EH (cell line): ENCODE measurements at regions not wholly inside any gene's neighbourhood (a gene's known extent, or its start where the extent isn't known, plus 50 kb on each side); places are given as distances from the start of the nearest gene placed in this dataset.

Experiments
- DNase-seq: peaks from one replicate; pipeline ENCODE4 v3.0.0-alpha.2; 2015; ENCODE audit warnings: low read depth

DNA sequence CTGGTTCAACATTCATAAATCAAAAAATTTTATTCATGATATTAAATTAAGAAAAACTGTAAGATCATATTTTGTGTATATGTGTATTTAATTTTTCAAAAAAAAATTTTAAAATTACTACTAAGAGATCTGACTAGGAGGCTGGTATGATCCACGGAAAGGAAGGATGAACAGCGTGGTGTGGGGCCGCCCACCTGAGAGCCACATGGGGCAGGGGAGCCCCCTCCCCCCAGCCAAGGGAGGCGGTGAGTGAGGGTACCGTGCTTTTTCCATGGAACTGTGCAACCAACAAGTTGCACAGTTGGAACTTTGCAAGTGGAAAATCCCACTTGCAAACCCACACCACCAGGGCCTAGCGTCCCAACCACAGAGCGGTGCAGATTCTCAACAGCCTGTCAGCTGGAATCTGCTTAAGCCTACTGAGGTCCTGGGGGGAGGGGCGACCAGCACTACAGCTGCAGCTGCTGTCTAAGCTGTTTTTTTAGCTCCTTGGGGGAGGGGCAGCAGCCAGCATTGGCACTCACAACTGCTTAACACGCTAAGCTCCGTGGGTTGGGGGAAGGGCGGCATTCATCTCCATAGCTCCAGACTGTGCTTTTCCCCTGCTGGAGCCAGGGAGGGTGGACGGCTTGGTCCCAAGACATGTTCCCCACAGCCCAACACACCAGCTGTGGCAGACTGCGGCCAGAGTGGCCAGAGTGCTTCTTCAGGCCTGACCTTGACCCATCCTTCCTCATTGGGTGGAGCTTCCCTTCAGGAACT lies 94.2 kb upstream of the IGFBP3 start:
- DNase-seq = peak; percentile 7

DNA sequence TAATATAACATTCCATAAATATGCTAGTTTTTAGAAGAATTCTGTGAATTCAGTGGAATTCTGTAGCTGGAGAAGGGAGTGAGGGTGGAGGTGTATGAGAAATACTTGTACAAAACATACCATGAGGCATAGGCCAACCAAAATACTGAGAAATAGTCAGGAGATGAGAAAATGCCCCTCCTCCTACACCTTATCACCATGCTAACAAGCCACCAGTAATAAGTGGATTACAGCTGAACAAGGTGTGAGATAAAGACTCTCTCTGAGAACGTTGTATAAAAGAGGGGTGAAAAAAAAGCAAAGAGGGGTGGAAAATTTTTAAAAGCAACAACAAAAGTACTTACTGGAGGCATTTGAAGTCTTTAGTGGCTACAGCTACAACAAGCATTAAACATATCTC lies 90.4 kb upstream of the IGFBP3 start:
- no peak for DNase-seq

DNA sequence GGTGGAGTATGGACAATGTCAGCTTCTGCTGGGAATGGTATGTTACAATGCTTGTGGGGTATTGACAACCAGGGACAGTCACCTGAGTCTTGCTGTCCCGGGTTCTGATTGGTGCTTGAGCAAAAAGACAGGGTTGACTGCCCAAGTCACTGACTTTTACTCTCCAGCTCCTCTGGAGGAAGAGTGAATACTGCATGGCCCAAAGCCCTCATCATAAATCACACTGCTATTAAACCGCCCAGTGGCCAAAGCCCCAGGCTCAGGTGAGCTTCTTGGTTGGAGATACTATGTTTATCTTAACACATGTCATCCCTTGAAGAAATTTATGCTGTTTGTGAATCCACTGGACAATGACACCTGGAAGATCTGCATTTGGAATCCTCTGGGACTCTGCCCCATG lies 90.0 kb upstream of the IGFBP3 start:
- DNase-seq = no peak

DNA sequence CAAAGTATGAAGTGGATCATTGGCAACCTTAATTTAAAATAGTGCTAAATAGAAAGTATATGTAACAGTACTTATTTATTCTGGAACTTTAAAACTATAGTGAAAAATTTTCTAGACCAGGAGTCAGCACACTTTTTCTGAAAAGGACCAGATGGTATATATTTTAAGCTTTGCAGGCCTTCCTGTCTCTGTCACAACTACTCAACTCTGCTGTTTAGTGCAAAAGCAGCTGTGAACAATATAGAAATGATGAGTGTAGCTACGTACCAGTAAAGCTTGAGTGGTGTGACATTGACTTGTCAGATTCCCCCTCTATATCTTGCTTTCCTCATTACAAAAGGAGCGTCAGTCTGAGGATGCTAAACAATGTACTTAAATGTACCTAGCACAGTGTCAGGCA lies 88.1 kb upstream of the IGFBP3 start:
- no peak for DNase-seq

DNA sequence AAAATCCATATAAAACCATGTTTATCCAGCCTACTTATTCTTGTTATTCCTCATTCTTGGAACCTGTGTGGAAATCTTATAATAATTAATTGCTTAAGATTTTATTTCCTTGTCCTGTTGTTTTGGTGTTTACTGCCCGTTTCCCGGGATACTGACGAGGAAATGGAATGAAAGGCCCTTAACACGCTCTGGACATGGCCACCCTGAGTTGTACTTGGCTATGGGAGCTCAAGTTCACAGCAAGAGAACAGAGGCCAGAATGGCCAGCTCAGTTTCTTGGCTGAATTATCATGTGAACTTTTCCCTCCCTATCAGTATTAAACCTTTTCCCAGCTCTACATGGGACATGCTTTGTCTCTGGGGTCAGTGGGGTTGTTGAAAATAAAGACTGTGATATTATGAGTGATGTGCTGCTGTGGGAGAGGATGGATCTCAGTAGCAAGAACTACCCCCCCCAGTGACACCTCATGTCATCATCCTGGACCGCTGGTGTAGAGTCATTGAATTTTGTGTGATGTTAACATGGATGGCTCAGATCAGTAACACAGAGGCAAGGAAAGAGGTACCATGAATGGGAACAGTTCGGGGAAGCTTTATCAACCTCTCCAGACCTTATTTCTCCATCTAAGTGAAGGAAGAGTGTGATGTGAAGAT lies 87.0 kb upstream of the IGFBP3 start:
- DNase-seq = peak; percentile 14

DNA sequence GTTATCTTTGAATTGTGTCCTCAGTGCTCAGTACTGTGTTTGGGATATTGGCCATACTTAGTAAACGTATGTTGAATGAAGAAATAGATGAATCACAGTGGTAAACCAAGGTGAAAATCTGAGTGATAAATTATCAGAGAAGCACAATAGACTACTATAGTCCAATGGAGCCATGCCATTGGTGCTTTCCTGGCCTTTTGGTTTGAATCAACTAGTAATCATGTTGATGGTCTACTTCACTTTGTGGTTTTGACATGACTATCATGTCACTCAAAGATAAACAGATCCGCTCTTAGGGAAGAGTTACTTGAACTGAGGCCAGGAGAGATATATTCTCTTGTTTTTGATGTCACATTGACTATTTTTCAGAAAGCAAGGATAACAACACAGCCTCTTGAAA lies 86.1 kb upstream of the IGFBP3 start:
- DNase-seq = no peak

DNA sequence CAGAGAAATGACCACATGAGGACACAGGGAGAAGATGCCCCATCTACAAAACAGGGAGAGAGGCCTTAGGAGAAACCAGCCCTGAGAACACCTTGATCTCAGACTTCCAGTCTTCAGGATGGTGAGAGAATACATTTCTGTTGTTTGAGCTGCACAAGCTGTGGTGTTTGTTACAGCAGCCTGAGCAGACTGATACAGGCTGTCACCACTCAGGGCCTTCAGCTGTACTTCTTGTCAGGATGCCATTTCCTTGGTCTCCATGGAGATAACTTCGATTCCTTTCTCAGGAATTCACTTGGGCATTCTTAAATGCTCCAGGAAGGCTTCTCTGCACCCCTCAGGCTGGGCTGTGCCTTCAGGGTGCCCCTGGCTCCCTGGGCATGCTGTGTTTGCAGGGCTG lies 85.7 kb upstream of the IGFBP3 start:
- DNase-seq = peak; percentile 7

DNA sequence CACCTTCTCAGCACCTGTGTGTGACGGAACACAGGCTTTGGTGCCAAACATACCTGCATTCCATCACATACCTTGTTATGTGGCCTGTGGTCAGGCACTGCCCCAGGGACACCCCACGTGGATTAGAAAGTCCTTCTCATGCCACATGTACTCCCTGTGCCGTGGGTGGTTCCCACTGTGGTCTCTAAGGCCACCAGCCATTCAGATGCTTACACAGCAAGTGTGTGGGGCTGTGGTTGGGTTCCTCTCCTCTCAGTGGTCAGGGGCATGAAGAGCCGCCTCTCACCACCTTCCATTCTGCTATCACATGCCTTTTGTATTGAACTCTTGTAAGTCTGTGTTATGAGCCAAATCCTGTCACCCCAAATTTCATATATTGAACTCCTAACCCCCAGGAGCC lies 85.1 kb upstream of the IGFBP3 start:
- DNase-seq = no peak

DNA sequence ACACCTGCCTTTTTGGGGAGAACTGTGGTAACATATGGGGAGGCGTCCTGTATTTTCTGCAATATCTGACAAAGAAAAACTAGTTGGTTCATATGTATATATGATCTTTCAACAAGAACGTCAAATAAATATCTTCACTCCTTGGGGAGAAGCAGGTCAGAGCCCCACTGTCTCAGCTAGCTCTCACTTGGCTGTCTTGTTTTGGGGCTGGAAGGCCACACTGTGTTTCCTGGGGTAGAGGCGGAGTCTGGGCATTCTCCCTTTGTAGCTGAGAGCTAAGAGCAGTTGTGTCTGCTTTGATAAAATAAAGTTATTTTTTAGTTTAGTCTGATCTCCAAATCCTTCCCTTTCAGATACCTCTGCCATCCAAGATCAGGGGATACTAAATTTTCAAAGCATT lies 83.9 kb upstream of the IGFBP3 start:
- no peak for DNase-seq

DNA sequence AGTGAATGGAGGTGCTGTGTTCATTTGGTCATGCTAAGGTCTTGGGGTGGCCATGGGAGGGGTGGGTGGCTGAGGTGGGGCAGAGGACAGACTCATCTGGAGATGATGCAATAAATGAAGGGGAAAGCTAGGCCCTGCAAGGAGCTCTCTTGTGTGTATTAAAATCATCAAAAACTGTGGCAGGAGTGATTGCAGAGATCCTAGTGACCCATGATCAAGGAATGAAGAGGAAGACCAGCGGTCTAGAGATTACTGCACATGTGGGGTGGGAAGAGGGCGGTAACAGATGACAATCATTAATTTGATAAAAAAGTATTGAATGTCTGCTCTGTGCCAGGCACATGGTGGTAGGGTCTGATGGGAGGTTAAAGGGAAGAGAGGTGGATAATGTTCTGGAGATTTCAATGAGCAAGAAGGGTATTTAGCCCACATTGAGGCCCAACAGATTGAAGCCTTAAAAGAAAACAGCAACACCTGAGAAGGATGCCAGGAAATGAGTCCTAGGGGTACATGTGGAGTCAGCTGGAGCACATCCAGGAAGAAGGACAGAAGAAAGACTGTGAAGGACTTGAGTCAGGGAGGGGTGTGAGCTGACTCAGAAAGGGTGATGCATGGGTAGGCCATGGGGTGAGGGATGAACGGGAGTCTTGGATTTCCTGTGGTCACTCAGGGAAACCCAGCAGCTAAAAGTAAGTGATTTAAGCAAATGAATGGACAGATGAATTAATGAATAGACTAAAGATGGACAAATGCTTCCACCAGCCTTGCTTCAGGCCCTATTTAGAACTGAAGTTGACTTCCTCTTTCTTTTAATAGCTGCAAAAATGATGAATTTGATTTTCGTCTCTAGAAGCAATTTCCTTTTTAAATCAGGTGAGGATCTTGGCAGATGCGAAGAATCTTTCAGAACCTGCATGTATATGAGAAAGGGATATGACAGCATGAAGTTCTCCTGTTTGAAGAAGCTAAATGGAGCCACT lies 83.1 kb upstream of the IGFBP3 start:
- peak; percentile 92 for DNase-seq

DNA sequence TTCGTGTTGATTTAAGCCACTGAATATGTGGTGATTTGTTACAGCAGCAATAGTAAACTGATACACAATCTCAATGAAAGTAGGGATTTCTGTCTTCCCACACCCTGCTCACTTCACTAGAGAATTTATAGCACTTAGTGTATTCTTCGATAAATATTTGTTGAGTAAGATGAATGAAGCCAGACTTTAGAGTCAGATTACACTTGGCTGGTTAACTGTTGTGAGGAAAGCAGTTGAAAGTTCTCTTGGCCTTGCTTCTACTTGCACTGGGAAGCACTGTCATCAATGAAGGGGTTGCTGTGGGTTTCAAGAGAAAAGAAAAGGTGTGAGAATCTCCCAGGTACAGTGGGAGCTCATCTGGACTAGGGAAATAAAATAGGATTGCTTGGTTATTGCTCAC lies 82.1 kb upstream of the IGFBP3 start:
- DNase-seq = no peak

DNA sequence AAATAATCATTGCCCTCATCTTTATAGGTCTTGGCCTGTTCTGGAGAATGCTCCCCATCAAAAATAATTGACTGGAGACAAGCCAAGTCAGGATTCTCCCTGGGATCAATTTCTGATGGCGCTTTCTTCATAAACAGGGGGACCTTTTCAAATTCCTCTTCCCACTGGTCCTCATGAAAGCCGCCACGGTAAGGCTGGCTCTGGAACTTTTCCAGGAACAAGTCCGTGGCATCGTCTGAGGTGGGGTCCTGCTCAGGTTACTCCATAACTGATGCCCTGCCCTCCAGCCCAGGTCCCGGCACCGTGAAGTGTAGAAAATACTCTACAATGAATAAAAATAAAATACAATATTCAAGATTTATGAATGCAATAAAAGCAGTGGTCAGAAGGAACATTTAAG lies 79.4 kb upstream of the IGFBP3 start:
- DNase-seq = no peak

DNA sequence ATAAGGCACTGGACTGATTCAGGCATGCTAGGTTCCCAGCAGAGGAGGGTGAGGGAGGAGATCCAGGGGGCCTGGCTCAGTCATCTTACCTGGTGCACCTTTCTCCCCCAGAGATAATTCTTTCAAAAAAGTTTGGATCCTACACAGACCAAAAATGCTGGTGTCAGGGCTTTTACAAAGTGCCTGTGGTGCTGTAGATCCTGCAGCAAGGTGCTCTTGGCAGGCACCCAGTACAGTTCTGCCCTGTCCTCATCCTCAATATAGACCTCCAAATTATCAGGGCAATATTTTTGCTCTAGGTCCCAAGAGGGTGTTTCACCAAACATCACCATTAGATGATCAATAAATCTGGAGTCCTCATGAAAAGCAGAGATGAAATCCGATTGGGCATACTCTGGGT lies 78.5 kb upstream of the IGFBP3 start:
- no peak for DNase-seq

DNA sequence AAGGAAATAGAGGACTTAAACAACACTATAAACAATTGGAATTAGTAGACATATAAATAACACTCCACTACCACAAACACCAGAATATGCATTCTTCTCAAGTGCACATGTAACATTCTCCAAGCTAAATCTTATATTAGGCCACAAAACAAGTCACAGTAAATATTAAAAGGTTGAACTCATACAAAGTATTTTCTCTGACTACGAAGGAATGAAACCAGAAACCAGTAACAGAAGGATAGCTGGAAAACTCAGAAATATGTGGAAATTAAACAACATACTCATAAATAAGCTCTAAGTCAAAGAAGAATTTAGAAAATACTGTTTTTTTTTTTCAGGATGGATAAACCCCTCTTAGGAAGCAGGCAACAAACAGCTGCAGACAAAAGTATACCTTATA lies 77.4 kb upstream of the IGFBP3 start:
- no peak for DNase-seq

DNA sequence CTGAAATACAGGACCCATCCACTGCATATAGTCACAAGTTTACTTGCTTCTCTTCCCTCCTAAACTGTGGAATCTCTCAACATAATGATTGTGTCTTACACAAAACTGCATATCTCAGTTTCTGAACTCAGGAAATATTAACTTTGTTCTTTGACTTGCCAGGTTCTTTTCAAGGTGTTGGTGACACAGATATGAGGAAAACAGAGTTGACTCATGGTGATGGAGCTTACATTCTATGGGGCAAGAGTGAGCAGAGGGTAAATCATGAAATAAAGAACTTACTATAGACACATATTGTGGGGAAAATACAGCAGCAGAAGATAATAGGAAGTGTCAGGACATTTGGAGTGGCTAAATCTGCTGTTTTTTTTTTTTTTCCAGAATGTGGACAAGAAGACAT lies 72.5 kb upstream of the IGFBP3 start:
- DNase-seq = no peak

DNA sequence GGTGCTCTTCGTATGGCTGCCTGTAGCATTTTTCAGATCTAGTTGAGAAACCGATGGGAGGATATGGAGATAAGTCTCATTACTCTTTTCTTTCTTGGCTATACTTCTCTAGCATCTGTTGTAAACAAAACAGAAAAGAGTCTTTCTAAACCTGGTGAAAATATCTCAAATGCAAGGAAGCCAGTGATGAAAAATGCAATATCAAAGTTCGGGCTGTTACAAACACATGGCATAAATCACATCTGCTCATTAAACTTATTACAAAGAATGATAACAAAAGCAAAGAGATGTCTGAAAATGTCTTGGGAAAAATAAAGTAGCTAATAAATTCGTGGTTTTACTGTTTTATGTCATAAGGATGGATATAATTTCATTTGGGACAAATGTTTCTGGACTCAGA lies 71.8 kb upstream of the IGFBP3 start:
- DNase-seq = no peak

DNA sequence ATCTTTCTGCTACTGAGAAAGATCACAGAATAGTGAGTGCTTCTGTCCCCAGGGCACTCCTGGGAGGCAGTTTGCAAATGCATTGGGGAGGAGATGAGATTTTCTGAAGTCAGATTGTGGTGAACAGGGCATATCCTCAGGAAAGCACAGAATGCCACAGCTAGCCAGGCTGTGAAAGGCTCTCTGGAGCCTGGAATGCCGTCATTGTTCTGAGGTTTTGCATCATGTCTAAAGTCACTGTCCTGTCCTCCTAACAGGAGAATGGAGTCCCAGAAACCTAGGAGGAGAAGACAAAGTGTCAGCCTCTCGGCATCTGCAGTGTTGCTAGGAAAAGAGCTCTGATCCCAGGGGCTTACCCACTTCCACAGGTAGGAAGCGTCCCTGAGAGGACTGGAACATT lies 69.2 kb upstream of the IGFBP3 start:
- no peak for DNase-seq

DNA sequence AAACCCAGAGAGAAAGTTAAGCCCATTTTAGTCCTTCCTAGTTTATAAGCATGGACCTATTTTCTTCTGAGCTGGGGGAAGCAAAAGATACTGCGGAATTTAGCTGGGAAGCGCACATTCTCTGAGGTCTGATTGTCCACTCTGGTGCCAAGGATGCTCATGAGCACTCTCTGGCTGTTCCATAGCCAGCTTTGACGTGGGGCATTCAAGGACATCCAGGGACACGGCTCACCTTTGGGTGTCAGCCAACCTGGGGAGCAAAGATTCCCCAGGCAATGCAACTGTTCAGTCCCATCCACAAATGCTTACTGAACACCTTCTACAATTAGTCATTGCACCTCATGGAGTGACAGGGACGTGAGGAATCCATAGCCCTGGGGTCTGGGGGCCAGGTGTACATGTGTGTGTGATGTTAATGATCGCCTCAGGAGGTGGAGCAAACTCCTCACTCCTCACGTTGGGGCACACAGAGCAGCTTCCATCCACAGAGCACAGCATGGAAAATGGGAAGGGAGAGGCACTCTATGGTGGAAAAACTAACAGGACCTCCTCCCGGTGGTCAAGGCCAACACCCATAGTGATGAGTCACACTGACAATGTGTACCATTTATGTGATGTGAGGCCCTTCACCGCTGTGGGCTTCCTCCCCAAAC lies 67.5 kb upstream of the IGFBP3 start:
- DNase-seq = no peak

DNA sequence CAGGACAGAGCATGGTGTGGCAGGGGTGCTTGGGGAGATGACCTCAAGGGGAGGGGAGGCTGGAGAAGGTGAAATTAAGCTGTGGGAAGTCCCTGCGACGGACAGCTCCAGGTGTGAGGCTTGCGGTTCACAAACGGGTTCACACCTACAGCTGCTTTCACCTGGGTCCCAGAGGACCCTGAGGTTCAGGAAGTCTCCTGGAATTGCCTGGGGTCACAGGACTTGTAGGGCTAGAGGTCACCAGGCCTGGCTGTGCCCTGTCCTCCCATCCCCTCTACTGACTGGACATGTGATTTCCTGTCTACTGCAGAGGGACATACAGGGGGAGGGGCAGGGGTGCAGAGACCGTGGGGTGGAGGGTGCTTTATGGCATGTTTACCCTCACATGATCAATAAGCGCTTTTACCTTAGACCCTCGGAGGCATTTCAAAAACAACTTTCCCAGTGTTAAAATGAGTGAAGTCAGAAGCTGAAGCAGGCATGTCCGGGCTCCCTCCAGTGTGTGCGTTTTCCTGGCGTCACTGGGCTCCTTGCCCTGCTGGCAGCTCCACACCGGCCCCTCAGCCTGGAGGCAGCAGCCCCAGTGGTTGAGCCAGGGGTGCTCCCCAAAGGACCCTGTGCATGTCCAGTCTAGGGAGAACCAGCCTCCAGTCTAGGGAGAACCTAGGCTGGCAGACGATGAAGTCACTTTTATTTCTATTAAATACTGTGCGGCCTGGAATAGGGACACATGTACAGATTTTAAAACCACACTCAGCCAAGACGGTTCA lies 66.6 kb upstream of the IGFBP3 start:
- DNase-seq = no peak

DNA sequence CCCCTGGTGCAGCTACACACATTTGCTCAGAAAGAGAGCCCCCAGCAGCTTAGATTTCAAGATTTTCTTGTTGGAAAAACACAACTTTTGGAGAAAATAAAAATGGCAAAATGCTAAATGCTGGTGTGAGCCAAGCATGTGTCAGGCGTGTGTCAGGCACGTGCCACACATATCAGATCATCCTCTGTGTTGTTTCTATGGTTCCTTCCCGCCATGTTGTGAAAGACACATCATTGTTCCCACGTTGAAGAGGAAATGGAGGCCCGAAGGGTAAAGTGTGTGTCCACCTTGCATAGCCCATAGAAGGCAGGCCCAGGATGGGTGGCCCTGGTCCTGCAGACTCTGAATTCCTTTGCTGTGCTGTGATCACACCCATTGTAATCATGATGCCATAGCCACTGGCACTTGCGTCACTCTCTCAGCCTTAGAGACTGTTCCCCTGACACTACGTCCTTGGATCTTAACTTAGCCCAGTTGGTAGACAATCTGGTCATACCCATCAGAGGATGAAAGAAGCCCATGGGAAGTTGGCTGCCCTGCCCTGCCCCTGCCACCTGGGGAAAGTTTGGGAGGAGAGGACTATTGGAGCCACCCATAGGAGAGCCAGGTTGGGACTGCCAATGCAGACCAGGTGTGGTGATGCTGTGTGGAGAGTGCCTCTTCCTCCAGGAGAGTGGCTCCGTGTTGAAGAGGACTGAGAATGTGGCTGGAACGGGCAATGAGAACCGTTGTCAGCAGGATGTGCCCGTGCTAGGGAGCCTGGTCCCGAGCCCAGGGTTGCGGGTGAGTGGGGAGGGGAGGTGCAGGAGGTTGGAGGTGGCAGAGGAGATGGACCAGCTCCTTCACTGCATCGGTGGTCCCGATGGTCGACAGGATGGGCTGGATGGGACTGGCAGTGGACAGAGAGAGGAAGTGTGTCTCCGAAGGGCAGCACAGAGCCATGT lies 65.6 kb upstream of the IGFBP3 start:
- no peak for DNase-seq
